HepG2 (cell line): ENCODE measurements at regions not wholly inside any gene's neighbourhood (a gene's known extent, or its start where the extent isn't known, plus 50 kb on each side); places are given as distances from the start of the nearest gene placed in this dataset.

Experiments used
- ATAC-seq: fragments of 200-7000 bp; cut with Tn5 transposase; 3 replicates; pipeline ENCODE4 v1.9.1; 2020; ENCODE audit warnings: mild to moderate bottlenecking, moderate library complexity
- BruUV-seq: library from RNA; stranded (reverse); fragments of 400-500 nt; replicated peaks from 2 replicates; lab custom pipeline; 2021; lab: Mats Ljungman, UMichigan
- CTCF ChIA-PET: fragments of 300-600 bp; formaldehyde crosslinking; extraction: SDS; loops from one replicate; lab custom pipeline; 2021; ENCODE audit warnings: low total read pairs, inconsistent platforms, low intra/inter-chr PET ratio; lab: Yijun Ruan, JAX
- POLR2A ChIA-PET: fragments of 350-600 bp; sonication (Branson Sonifier 250); formaldehyde crosslinking; loops from one replicate; lab custom pipeline; 2020; ENCODE audit warnings: antibody characterized with exemption, inconsistent platforms; lab: Yijun Ruan, JAX
- DNase-seq: peaks from one replicate; pipeline ENCODE4 v3.0.0-alpha.2; 2015; ENCODE audit warnings: low spot score
- FAIRE-seq: peaks from 3 replicates; lab custom pipeline; 2011; peaks lifted over from hg19 to GRCh38; lab: Jason Lieb, UNC
- H2AFZ ChIP-seq: one replicate; pipeline ENCODE4 v1.6.1; 2011; ENCODE audit warnings: low read length, inconsistent platforms
- H3K27ac ChIP-seq: fragments of 300-600 bp; 3 replicates; pipeline ENCODE4 v1.8.0; 2011; ENCODE audit warnings: mixed run types, mild to moderate bottlenecking, mixed read lengths, low read length, inconsistent platforms; ENCODE audit not compliant: insufficient read depth; ENCODE audit errors: extremely low read length
- H3K27me3 ChIP-seq, 2 experiments: fragments of 200-600 bp in 1 of 2; 2 replicates in 1 of 2; 3 replicates in 1 of 2; pipeline versions ENCODE4 v1.6.0 to v1.8.0; 2011; ENCODE audit warnings: low read length in 2 of 2, mild to moderate bottlenecking in 2 of 2, moderate library complexity in 2 of 2, inconsistent platforms in 1 of 2; ENCODE audit not compliant: insufficient read depth in 2 of 2, control insufficient read depth in 1 of 2
- H3K36me3 ChIP-seq, 2 experiments: fragments of 200-600 bp in 1 of 2; replicated peaks in 1 of 2; 2 replicates in 1 of 2; 3 replicates in 1 of 2; pipeline versions ENCODE4 v1.5.1 to v1.8.0; 2011; ENCODE audit warnings: low read length in 2 of 2, inconsistent platforms in 1 of 2; ENCODE audit not compliant: insufficient read depth in 2 of 2, control insufficient read depth in 1 of 2
- H3K4me1 ChIP-seq: 2 replicates; pipeline ENCODE4 v1.5.1; 2012; ENCODE audit warnings: low read length, inconsistent platforms; ENCODE audit not compliant: insufficient read depth
- H3K4me2 ChIP-seq: 2 replicates; pipeline ENCODE4 v1.6.0; 2011; ENCODE audit warnings: low read depth, low read length, inconsistent platforms
- H3K4me3 ChIP-seq, 3 experiments: fragments of 200-600 bp in 1 of 3; sonication (generic), shearing (Covaris generic) in 1 of 3; replicated peaks in 1 of 3; 2 replicates each; pipeline ENCODE4 v1.5.1; 2011 to 2016; ENCODE audit warnings: low read length in 3 of 3, inconsistent platforms in 2 of 3, low read depth in 2 of 3, mild to moderate bottlenecking in 2 of 3, control low read depth in 1 of 3, mixed read lengths in 1 of 3; ENCODE audit not compliant: insufficient read depth in 1 of 3
- H3K79me2 ChIP-seq: one replicate; pipeline ENCODE4 v1.6.1; 2011; ENCODE audit warnings: low read length, inconsistent platforms; ENCODE audit not compliant: insufficient read depth
- H3K9ac ChIP-seq: 2 replicates; pipeline ENCODE4 v1.6.0; 2011; ENCODE audit warnings: mild to moderate bottlenecking, low read depth, low read length, inconsistent platforms; ENCODE audit not compliant: insufficient read depth
- H3K9me3 ChIP-seq: 2 replicates; pipeline ENCODE4 v1.5.1; 2012; ENCODE audit warnings: mild to moderate bottlenecking, low read length
- H4K20me1 ChIP-seq: 2 replicates; pipeline ENCODE4 v1.6.0; 2011; ENCODE audit warnings: inconsistent platforms, mild to moderate bottlenecking, low read length, moderate library complexity; ENCODE audit not compliant: insufficient read depth
- GABPB1 ChIP-seq: IDR thresholded peaks from 2 replicates; pipeline ENCODE4 v1.6.1; 2016; ENCODE audit warnings: mild to moderate bottlenecking, missing genetic modification reagents, moderate library complexity, missing compliant biosample characterization
- JUNB ChIP-seq: sonication (generic); formaldehyde crosslinking; IDR thresholded peaks from 2 replicates; pipeline ENCODE4 v1.8.0; 2022; ENCODE audit warnings: missing genetic modification reagents, mild to moderate bottlenecking, borderline replicate concordance
- MLLT10 ChIP-seq: sonication (generic); formaldehyde crosslinking; IDR thresholded peaks from 2 replicates; pipeline ENCODE4 v1.4.0; 2020; ENCODE audit warnings: missing genetic modification reagents
- MTA1 ChIP-seq: sonication (generic); formaldehyde crosslinking; IDR thresholded peaks from 2 replicates; pipeline ENCODE4 v1.4.0; 2020; ENCODE audit warnings: missing genetic modification reagents, mild to moderate bottlenecking, borderline replicate concordance
- ZNF451 ChIP-seq: sonication (generic); formaldehyde crosslinking; IDR thresholded peaks from 2 replicates; pipeline ENCODE4 v1.5.0; 2020; ENCODE audit warnings: mild to moderate bottlenecking, missing genetic modification reagents
- WGBS: methylation state at CpG from one replicate; pipeline ENCODE4 v1.1.6; 2017; ENCODE audit warnings: low lambda C conversion rate; 5-methylcytosine and 5-hydroxymethylcytosine counted together
- in situ Hi-C: cut with HindIII; loops from 2 replicates; pipeline ENCODE4 v1.10.0; 2017; ENCODE audit warnings: low pct_unique_long_range_greater_than_20kb; ENCODE audit not compliant: extremely low pct_ligation_motif_present
- intact Hi-C: fragments of 100-400 bp; cut with micrococcal nuclease; formaldehyde crosslinking; loops from one replicate; pipeline ENCODE4 v1.10.0; 2022; ENCODE audit not compliant: unreplicated experiment
- TF ChIP-seq, protein P1 (sequence below): sonication (generic); formaldehyde crosslinking; IDR thresholded peaks from 2 replicates; pipeline ENCODE4 v1.4.0; 2020; ENCODE audit warnings: missing genetic modification reagents, borderline replicate concordance

GRCh38 chr10:43814663-43815062 lies 166.0 kb upstream of the ZNF32 start:
- ATAC-seq (no peak), FAIRE-seq (no peak), DNase-seq (no peak)
- Histone ChIP-seq H4K20me1 (no peaks in the 10 kb centered on the region), H3K27ac (no peak overlapping the region), H3K9me3 (no peaks in the 10 kb centered on the region), H3K36me3 (no peaks in the 10 kb centered on the region), H2AFZ (no peak overlapping the region), H3K4me1 (no peaks in the 10 kb centered on the region), H3K79me2 (no peaks in the 10 kb centered on the region), H3K4me2 (no peak overlapping the region), H3K27me3 (no peaks in the 10 kb centered on the region), H3K9ac (no peak overlapping the region), H3K4me3 (no peak overlapping the region)
- WGBS = 100% methylated on average over 1 of the region's 1 CpG
- ChIA-PET POLR2A (no interaction called here), CTCF (no interaction called here)
- in situ Hi-C loops = no loop called here
- BruUV-seq = no TSS peak
- intact Hi-C loops = no loop called here
- TF ChIP-seq GABPB1 = no peak

- no peak for TF ChIP-seq ZNF451 (CRISPR knock-in tag)
- TF ChIP-seq MTA1 (CRISPR knock-in tag) = no peak
- TF ChIP-seq MLLT10 (CRISPR knock-in tag) = no peak
- TF ChIP-seq JUNB (CRISPR knock-in tag) = no peak
- TF ChIP-seq, protein P1, sequence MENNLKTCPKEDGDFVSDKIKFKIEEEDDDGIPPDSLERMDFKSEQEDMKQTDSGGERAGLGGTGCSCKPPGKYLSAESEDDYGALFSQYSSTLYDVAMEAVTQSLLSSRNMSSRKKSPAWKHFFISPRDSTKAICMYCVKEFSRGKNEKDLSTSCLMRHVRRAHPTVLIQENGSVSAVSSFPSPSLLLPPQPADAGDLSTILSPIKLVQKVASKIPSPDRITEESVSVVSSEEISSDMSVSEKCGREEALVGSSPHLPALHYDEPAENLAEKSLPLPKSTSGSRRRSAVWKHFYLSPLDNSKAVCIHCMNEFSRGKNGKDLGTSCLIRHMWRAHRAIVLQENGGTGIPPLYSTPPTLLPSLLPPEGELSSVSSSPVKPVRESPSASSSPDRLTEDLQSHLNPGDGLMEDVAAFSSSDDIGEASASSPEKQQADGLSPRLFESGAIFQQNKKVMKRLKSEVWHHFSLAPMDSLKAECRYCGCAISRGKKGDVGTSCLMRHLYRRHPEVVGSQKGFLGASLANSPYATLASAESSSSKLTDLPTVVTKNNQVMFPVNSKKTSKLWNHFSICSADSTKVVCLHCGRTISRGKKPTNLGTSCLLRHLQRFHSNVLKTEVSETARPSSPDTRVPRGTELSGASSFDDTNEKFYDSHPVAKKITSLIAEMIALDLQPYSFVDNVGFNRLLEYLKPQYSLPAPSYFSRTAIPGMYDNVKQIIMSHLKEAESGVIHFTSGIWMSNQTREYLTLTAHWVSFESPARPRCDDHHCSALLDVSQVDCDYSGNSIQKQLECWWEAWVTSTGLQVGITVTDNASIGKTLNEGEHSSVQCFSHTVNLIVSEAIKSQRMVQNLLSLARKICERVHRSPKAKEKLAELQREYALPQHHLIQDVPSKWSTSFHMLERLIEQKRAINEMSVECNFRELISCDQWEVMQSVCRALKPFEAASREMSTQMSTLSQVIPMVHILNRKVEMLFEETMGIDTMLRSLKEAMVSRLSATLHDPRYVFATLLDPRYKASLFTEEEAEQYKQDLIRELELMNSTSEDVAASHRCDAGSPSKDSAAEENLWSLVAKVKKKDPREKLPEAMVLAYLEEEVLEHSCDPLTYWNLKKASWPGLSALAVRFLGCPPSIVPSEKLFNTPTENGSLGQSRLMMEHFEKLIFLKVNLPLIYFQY = no peak
- Histone ChIP-seq H3K27me3 (no peaks in the 10 kb centered on the region), H2AFZ (no peak overlapping the region), H3K27ac (no peak overlapping the region), H4K20me1 (no peaks in the 10 kb centered on the region), H3K36me3 (no peaks in the 10 kb centered on the region), H3K4me2 (no peak overlapping the region), H3K4me1 (no peaks in the 10 kb centered on the region), H3K9me3 (no peaks in the 10 kb centered on the region), H3K9ac (no peak overlapping the region), H3K4me3 (no peak overlapping the region), H3K79me2 (no peaks in the 10 kb centered on the region)
- in situ Hi-C loops = no loop called here
- WGBS = 3% methylated on average over 3 of the region's 3 CpGs
- POLR2A ChIA-PET = no interaction called here
- FAIRE-seq (no peak), DNase-seq (no peak), ATAC-seq (no peak)
- CTCF ChIA-PET = no interaction called here
- no TSS peak for BruUV-seq
- intact Hi-C loops = no loop called here
Measured at GRCh38 chr10:43811871-43812270, 163.2 kb upstream of the ZNF32 start.
